GM12891 (cell line): ENCODE measurements at regions not wholly inside any gene's neighbourhood (a gene's known extent, or its start where the extent isn't known, plus 50 kb on each side); places are given as distances from the start of the nearest gene placed in this dataset.

ENCODE experiments used
- PAX5 ChIP-seq: IDR thresholded peaks from 2 replicates; pipeline ENCODE4 v1.6.1; 2011; ENCODE audit warnings: low read length, moderate library complexity, mild to moderate bottlenecking; ENCODE audit not compliant: insufficient read depth, severe bottlenecking
- POLR2A ChIP-seq: IDR thresholded peaks from 2 replicates; pipeline ENCODE4 v1.6.1; 2011; ENCODE audit warnings: low read depth, low read length, control low read depth
- POLR2AphosphoS5 ChIP-seq: IDR thresholded peaks from 2 replicates; pipeline ENCODE4 v1.6.1; 2011; ENCODE audit warnings: low read depth, low read length, control low read depth
- TAF1 ChIP-seq: IDR thresholded peaks from 2 replicates; pipeline ENCODE4 v1.6.1; 2011; ENCODE audit warnings: low read depth, low read length, control low read depth

GRCh38 chr7:125971656-125972055 is 1042.0 kb upstream of the POT1 start:
- TF ChIP-seq POLR2A (no peak), POLR2AphosphoS5 (no peak), PAX5 (no peak), TAF1 (no peak)
